Endothelial cell of umbilical vein (primary cell): ENCODE measurements at regions not wholly inside any gene's neighbourhood (a gene's known extent, or its start where the extent isn't known, plus 50 kb on each side); places are given as distances from the start of the nearest gene placed in this dataset.

Source experiments
- BruUV-seq: library from RNA; stranded (reverse); fragments of 400-500 nt; replicated peaks from 2 replicates; lab custom pipeline; 2021; lab: Mats Ljungman, UMichigan
- CTCF ChIA-PET: fragments of 300-600, 350-600 bp; sonication (Branson Sonifier 250); formaldehyde crosslinking; loops from one replicate; lab custom pipeline; 2021; ENCODE audit warnings: antibody characterized with exemption, inconsistent platforms; lab: Charles Lee
- POLR2A ChIA-PET: fragments of 300-600, 350-600 bp; sonication (Branson Sonifier 250); formaldehyde crosslinking; loops from one replicate; lab custom pipeline; 2021; ENCODE audit warnings: antibody characterized with exemption, inconsistent platforms; lab: Charles Lee
- DNase-seq: peaks from one replicate; pipeline ENCODE4 v3.0.0-alpha.2; 2011; ENCODE audit warnings: low read depth, low spot score
- FAIRE-seq: peaks from 2 replicates; lab custom pipeline; 2011; peaks lifted over from hg19 to GRCh38; lab: Jason Lieb, UNC
- H2AFZ ChIP-seq: 2 replicates; pipeline ENCODE4 v1.6.0; 2012; ENCODE audit warnings: low read depth, low read length, control low read depth, inconsistent platforms
- H3K27ac ChIP-seq: 2 replicates; pipeline ENCODE4 v1.5.1; 2011; ENCODE audit warnings: low read depth, mild to moderate bottlenecking, control low read depth, low read length, moderate library complexity; ENCODE audit not compliant: insufficient read depth
- H3K27me3 ChIP-seq, 2 experiments: 2 replicates each; pipeline versions ENCODE4 v1.6.0 to v1.6.1; 2011; ENCODE audit warnings: low read length in 2 of 2, mixed read lengths in 1 of 2; ENCODE audit not compliant: control insufficient read depth in 2 of 2, insufficient read depth in 2 of 2
- H3K36me3 ChIP-seq, 2 experiments: 2 replicates in 1 of 2; 3 replicates in 1 of 2; pipeline ENCODE4 v1.5.1; 2011; ENCODE audit warnings: low read length in 2 of 2, mild to moderate bottlenecking in 1 of 2, moderate library complexity in 1 of 2; ENCODE audit not compliant: control insufficient read depth in 2 of 2, insufficient read depth in 2 of 2; ENCODE audit errors: extremely low read depth in 1 of 2
- H3K4me1 ChIP-seq: 3 replicates; pipeline ENCODE4 v1.5.1; 2011; ENCODE audit warnings: mild to moderate bottlenecking, low read length; ENCODE audit not compliant: control insufficient read depth, insufficient read depth; ENCODE audit errors: extremely low read depth
- H3K4me2 ChIP-seq: 2 replicates; pipeline ENCODE4 v1.6.1; 2011; ENCODE audit warnings: low read length, control low read depth, mixed read lengths; ENCODE audit not compliant: insufficient read depth
- H3K4me3 ChIP-seq, 3 experiments: fragments of 200-600 bp in 1 of 3; sonication (generic), shearing (Covaris generic) in 1 of 3; replicated peaks in 1 of 3; 2 replicates each; pipeline ENCODE4 v1.5.1; 2011 to 2016; ENCODE audit warnings: control low read depth in 3 of 3, low read length in 3 of 3, mild to moderate bottlenecking in 2 of 3, inconsistent platforms in 1 of 3, low read depth in 1 of 3, moderate library complexity in 1 of 3; ENCODE audit not compliant: insufficient read depth in 1 of 3
- H3K79me2 ChIP-seq: 2 replicates; pipeline ENCODE4 v1.6.0; 2012; ENCODE audit warnings: low read length, inconsistent platforms; ENCODE audit not compliant: control insufficient read depth, insufficient read depth
- H3K9ac ChIP-seq: replicated peaks from 2 replicates; pipeline ENCODE3; 2011; ENCODE audit warnings: low read length, control low read depth; ENCODE audit not compliant: insufficient read depth; ENCODE audit errors: extremely low read depth
- H3K9me1 ChIP-seq: replicated peaks from 3 replicates; pipeline ENCODE4 v1.6.0; 2011; ENCODE audit warnings: mild to moderate bottlenecking, low read length; ENCODE audit not compliant: control insufficient read depth, insufficient read depth; ENCODE audit errors: extremely low read depth
- H3K9me3 ChIP-seq: replicated peaks from 2 replicates; pipeline ENCODE4 v1.5.1; 2012; ENCODE audit warnings: low read length, inconsistent platforms; ENCODE audit not compliant: control insufficient read depth, insufficient read depth
- H4K20me1 ChIP-seq: replicated peaks from 2 replicates; pipeline ENCODE3; 2011; ENCODE audit warnings: mild to moderate bottlenecking, low read length; ENCODE audit not compliant: control insufficient read depth, insufficient read depth; ENCODE audit errors: extremely low read depth
- EZH2 ChIP-seq: IDR thresholded peaks from 2 replicates; pipeline ENCODE4 v1.6.1; 2012; ENCODE audit warnings: borderline replicate concordance, low read depth, mild to moderate bottlenecking, moderate library complexity, low read length, inconsistent platforms; ENCODE audit not compliant: severe bottlenecking
- GATA2 ChIP-seq: IDR thresholded peaks from 2 replicates; pipeline ENCODE4 v1.7.0; 2011; ENCODE audit warnings: low read depth, mild to moderate bottlenecking, moderate library complexity, mixed read lengths, low read length; ENCODE audit not compliant: insufficient read length, insufficient read depth
- JUN ChIP-seq: IDR thresholded peaks from 2 replicates; pipeline ENCODE4 v1.6.1; 2011; ENCODE audit warnings: borderline replicate concordance, low read depth; ENCODE audit not compliant: insufficient read length, insufficient read depth
- MYC ChIP-seq: IDR thresholded peaks from one replicate; pipeline ENCODE4 v1.6.1; 2011; ENCODE audit warnings: mild to moderate bottlenecking, low read depth, low read length
- POLR2A ChIP-seq: IDR thresholded peaks from 2 replicates; pipeline ENCODE4 v1.6.1; 2012; ENCODE audit warnings: low read depth, mild to moderate bottlenecking, control low read depth, low read length
- POLR2AphosphoS5 ChIP-seq: IDR thresholded peaks from 2 replicates; pipeline ENCODE4 v1.6.1; 2012; ENCODE audit warnings: low read depth, mild to moderate bottlenecking, control low read depth, low read length, moderate library complexity; ENCODE audit not compliant: insufficient read depth
- dilution Hi-C: fragments of 300-500 bp; cut with MboI; formaldehyde crosslinking; loops from one replicate; pipeline ENCODE4 v1.15.0; 2019; ENCODE audit warnings: low sequenced_read_pairs; ENCODE audit not compliant: extremely low pct_ligation_motif_present
- intact Hi-C: fragments of 100-400 bp; cut with micrococcal nuclease; formaldehyde crosslinking; loops from one replicate; pipeline ENCODE4 v1.10.0; 2022
- TF ChIP-seq, protein P1 (sequence below): IDR thresholded peaks from 2 replicates; pipeline ENCODE4 v1.6.1; 2011; ENCODE audit not compliant: insufficient read depth, insufficient read length
- TF ChIP-seq, protein P2 (sequence below), 2 donors: IDR thresholded peaks; 1 replicate in 1 of 2; 2 replicates in 1 of 2; pipeline ENCODE4 v1.5.1; 2011; ENCODE audit warnings: low read length in 2 of 2, mild to moderate bottlenecking in 2 of 2, moderate library complexity in 2 of 2, control low read depth in 1 of 2, inconsistent platforms in 1 of 2, low read depth in 1 of 2; ENCODE audit not compliant: insufficient read depth in 1 of 2; ENCODE audit errors: extremely low read depth in 1 of 2

DNA sequence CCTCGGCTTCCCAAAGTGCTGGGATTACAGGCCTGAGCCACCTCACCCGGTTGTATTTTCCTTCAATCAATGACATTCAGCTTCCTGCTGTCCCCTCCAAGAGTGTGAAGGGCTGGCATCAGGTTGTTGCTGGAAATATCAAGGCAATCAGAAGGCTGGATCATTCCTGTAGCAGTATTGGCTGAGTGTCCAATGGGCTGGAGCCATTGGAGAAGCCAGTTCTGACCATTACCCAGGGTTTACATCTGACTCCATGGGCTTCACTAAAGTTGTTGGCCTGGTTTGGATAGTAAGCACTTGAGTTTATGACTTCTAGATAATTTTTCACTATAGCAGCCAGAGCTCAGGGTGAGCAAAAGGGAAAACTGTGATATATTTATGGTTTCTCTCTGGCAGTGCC is 137.0 kb downstream of the DLEU7 start:
- no peak overlapping the region for H2AFZ ChIP-seq
- DNase-seq, result no peak
- dilution Hi-C loops, result no loop called here
- ChIA-PET CTCF (no interaction called here), POLR2A (interaction anchor here (0.7 kb wide), 1 partner anchor 70 kb away, joined by 6 read pairs; no protein-coding TSS in a partner anchor)
- H3K9me1 ChIP-seq, result no peaks in the 10 kb centered on the region
- no peak for FAIRE-seq
- TF ChIP-seq, protein P1, sequence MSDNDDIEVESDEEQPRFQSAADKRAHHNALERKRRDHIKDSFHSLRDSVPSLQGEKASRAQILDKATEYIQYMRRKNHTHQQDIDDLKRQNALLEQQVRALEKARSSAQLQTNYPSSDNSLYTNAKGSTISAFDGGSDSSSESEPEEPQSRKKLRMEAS, result no peak
- TF ChIP-seq EZH2 (no peak), POLR2AphosphoS5 (no peak), MYC (no peak), POLR2A (no peak), JUN (no peak), GATA2 (no peak)
- TF ChIP-seq, protein P2, sequence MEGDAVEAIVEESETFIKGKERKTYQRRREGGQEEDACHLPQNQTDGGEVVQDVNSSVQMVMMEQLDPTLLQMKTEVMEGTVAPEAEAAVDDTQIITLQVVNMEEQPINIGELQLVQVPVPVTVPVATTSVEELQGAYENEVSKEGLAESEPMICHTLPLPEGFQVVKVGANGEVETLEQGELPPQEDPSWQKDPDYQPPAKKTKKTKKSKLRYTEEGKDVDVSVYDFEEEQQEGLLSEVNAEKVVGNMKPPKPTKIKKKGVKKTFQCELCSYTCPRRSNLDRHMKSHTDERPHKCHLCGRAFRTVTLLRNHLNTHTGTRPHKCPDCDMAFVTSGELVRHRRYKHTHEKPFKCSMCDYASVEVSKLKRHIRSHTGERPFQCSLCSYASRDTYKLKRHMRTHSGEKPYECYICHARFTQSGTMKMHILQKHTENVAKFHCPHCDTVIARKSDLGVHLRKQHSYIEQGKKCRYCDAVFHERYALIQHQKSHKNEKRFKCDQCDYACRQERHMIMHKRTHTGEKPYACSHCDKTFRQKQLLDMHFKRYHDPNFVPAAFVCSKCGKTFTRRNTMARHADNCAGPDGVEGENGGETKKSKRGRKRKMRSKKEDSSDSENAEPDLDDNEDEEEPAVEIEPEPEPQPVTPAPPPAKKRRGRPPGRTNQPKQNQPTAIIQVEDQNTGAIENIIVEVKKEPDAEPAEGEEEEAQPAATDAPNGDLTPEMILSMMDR (IDR thresholded peaks at IDR 0.05; ENCODE audit: extremely low read depth in 1 of 2, insufficient read depth in 1 of 2, low read depth in 1 of 2, low read length in 2 of 2), result no peak
- no TSS peak for BruUV-seq
- no peak overlapping the region for H3K4me2 ChIP-seq
- H3K79me2 ChIP-seq, result no peaks in the 10 kb centered on the region
- H3K4me1 ChIP-seq, result no peaks in the 10 kb centered on the region
- no peaks in the 10 kb centered on the region for H3K9me3 ChIP-seq
- H3K4me3 ChIP-seq, result no peak overlapping the region
- H3K36me3 ChIP-seq, result no peaks in the 10 kb centered on the region
- H3K27ac ChIP-seq, result no peak overlapping the region
- H3K9ac ChIP-seq, result no peak overlapping the region
- H4K20me1 ChIP-seq, result no peaks in the 10 kb centered on the region
- H3K27me3 ChIP-seq, result no peaks in the 10 kb centered on the region
- intact Hi-C loops, result no loop called here
